Cardiac muscle cell (in vitro differentiated cells and primary cell): ENCODE measurements at regions not wholly inside any gene's neighbourhood (a gene's known extent, or its start where the extent isn't known, plus 50 kb on each side); places are given as distances from the start of the nearest gene placed in this dataset.

Source experiments
- DNase-seq, 2 donors: peaks; one replicate each; pipeline versions ENCODE4 v3.0.0 to v3.0.0-alpha.2; 2010 to 2017; ENCODE audit warnings: low read depth in 1 of 2, low spot score in 1 of 2
- H3K27ac ChIP-seq: fragments of 200-600 bp; sonication (generic); 2 replicates; pipeline ENCODE4 v1.5.1; 2016
- H3K27me3 ChIP-seq: fragments of 200-600 bp; sonication (generic); 2 replicates; pipeline ENCODE4 v1.6.0; 2016; ENCODE audit warnings: control low read depth
- H3K36me3 ChIP-seq: fragments of 200-600 bp; sonication (generic); 2 replicates; pipeline ENCODE4 v1.5.1; 2016; ENCODE audit warnings: control low read depth
- H3K4me1 ChIP-seq: fragments of 200-600 bp; sonication (generic); 2 replicates; pipeline ENCODE4 v1.8.1; 2017; ENCODE audit warnings: low read depth, mild to moderate bottlenecking, mixed run types
- H3K4me3 ChIP-seq: fragments of 200-600 bp; sonication (generic); 2 replicates; pipeline ENCODE4 v1.5.1; 2016; ENCODE audit warnings: mild to moderate bottlenecking
- H3K9me3 ChIP-seq: fragments of 200-600 bp; sonication (generic); 2 replicates; pipeline ENCODE4 v1.5.1; 2017; ENCODE audit warnings: low read depth, mild to moderate bottlenecking, control low read depth
- CTCF ChIP-seq: IDR thresholded peaks from 2 replicates; pipeline ENCODE4 v1.5.1; 2012; ENCODE audit warnings: low read depth, mild to moderate bottlenecking, low read length

DNA sequence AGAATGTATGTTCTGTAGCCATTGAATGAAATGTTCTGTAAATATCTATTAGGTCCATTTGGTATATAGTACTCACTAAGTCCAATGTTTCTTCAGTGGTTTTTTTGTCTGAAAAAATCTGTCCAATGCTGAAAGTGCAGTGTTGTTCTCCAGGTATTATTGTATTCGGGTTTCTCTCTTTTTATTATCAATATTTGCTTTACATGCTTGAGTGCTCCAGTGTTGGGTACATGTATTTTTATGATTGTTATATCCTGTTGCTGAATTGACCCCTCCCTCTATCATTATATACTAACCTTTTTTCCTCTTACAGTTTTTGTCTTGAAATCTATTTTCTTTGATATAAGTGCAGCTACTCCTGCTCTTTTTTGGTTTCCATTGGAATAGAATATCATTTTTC lies 382.2 kb downstream of the CCER1 start:
- Histone ChIP-seq H3K27me3 (no peaks in the 10 kb centered on the region), H3K4me3 (no peak overlapping the region), H3K4me1 (no peaks in the 10 kb centered on the region), H3K27ac (no peak overlapping the region), H3K9me3 (no peaks in the 10 kb centered on the region), H3K36me3 (no peaks in the 10 kb centered on the region)
- TF ChIP-seq CTCF, result no peak
- no peak for DNase-seq

DNA sequence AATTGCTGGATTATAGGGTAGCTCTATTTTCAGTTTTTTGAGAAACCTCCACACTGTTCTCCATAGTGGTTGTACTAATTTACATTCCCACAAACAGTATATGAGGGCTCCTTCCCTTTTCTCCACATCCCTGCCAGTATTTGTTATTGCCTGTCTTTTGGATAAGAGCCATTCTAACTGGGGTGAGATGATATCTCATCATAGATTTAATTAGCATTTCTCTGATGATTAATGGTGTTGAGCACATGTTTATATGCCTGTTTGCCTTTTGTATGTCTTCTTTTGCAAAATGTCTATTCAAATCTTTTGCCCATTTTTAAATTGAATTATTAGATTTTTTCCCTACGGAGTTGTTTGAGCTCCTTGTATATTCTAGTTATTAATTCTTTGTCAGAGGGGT lies 385.3 kb downstream of the CCER1 start:
- TF ChIP-seq CTCF, result no peak
- Histone ChIP-seq H3K4me1 (no peaks in the 10 kb centered on the region), H3K9me3 (no peaks in the 10 kb centered on the region), H3K27ac (no peak overlapping the region), H3K4me3 (no peak overlapping the region), H3K36me3 (no peaks in the 10 kb centered on the region), H3K27me3 (no peaks in the 10 kb centered on the region)
- no peak for DNase-seq

DNA sequence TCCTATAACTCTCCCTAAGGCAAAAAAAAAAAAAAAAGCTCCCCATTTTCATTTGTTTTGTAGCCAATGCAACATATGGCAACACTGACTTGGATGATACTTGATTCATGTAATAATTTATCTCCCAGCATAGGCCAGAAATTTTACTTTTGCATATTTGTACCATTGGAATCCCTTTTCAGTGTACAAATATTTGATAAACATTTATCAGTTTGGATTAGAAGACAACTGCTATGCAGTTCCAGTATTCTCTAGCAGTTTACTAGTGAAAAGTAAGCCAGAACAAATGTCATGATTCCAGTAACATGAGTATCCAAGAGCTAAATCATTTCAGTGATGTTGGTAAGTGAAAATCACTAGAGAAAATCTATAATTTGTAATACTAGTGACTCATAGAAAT lies 392.3 kb downstream of the CCER1 start:
- no peak for TF ChIP-seq CTCF
- no peaks in the 10 kb centered on the region for H3K36me3 ChIP-seq

GRCh38 chr12:90548595-90548994 lies 406.4 kb downstream of the CCER1 start:
- H3K36me3 ChIP-seq, result no peaks in the 10 kb centered on the region
- H3K9me3 ChIP-seq, result no peaks in the 10 kb centered on the region
- no peaks in the 10 kb centered on the region for H3K4me1 ChIP-seq
- no peaks in the 10 kb centered on the region for H3K27me3 ChIP-seq
- DNase-seq, result no peak
- H3K27ac ChIP-seq, result no peak overlapping the region
- no peak for TF ChIP-seq CTCF
- H3K4me3 ChIP-seq, result no peak overlapping the region

More for the DNA sequence above, 392.3 kb downstream of the CCER1 start:
- no peaks in the 10 kb centered on the region for H3K4me1 ChIP-seq
- DNase-seq, result no peak
- no peaks in the 10 kb centered on the region for H3K27me3 ChIP-seq
- H3K4me3 ChIP-seq, result no peak overlapping the region
- no peak overlapping the region for H3K27ac ChIP-seq
- no peaks in the 10 kb centered on the region for H3K9me3 ChIP-seq

DNA sequence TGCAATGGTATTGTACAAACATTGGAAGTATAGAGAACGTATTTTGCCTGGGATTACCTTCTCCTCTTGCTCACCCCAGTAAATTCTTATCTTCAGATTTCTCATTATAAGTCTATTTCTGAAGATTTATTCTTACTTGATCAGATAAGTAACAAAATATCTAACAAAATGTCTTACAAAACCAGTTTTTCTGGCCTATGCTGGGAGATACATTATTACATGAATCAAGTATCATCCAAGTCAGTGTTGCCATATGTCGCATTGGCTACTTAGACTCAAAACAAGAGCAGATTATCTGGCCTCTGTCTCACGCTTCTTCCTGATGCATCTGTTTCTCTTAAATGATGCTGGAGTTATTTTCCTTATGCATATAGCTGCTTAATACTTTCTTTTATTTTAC lies 408.5 kb downstream of the CCER1 start:
- TF ChIP-seq CTCF, result no peak
- H3K36me3 ChIP-seq, result no peaks in the 10 kb centered on the region
- no peak for DNase-seq
- H3K9me3 ChIP-seq, result no peaks in the 10 kb centered on the region
- no peaks in the 10 kb centered on the region for H3K4me1 ChIP-seq
- no peak overlapping the region for H3K4me3 ChIP-seq
- H3K27me3 ChIP-seq, result no peaks in the 10 kb centered on the region
- no peak overlapping the region for H3K27ac ChIP-seq

DNA sequence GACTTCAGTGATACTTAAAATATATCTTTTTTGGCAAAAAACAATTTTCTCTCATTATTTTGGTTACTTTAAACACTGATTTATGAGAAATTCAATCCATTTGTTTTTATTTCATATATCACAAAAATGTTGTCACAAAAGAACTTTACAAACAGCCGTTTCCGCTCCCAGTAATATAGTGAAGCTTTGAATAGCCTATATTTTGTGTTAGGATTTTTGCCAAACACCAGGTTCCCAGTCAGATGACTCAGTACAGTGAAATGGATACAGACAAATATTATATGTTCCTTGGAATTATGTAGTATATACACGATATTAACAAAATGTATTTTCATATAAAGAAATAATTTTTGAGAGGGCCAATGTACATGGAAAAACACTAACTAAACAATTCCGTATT lies 411.1 kb downstream of the CCER1 start:
- no peak overlapping the region for H3K27ac ChIP-seq
- peak in 1 of 2 donors; percentile 38 for DNase-seq
- H3K27me3 ChIP-seq, result no peaks in the 10 kb centered on the region
- no peak overlapping the region for H3K4me3 ChIP-seq
- no peaks in the 10 kb centered on the region for H3K9me3 ChIP-seq
- no peaks in the 10 kb centered on the region for H3K4me1 ChIP-seq
- no peak for TF ChIP-seq CTCF
- H3K36me3 ChIP-seq, result no peaks in the 10 kb centered on the region
